ENCODE measurements at regions not wholly inside any gene's neighbourhood (a gene's known extent, or its start where the extent isn't known, plus 50 kb on each side); places are given as distances from the start of the nearest gene placed in this dataset.
"Not testable (repeated sequence)": the region's sequence is repeated elsewhere in the genome, so short reads cannot be mapped to it uniquely, and the experiment has no call there.

DNA sequence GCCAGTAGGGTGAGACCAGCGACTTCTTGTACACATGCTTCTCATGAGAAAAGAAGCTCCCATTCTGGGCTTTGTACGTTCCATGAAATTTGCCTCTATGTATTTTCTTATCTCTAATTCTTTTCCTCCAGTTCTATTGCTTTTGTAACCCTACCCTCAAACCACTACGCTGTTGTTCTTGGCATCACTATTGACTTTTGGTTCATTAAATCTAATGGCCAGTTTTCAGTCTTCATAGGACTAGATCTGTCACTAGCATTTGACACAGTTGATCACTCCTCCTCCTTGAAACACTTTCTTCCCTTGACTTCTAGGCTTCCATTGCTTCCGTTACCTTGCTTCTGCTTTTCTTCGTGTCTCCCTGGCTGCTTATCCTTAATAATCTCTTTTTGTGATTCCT is 121.7 kb upstream of the GOLGA6L4 start:
- Mint-ChIP-seq H3K4me3 (no peak overlapping the region), H3K27me3 (ENCODE audit: low read depth) (peaks cover 4% of the 10 kb centered on the region; the same call in 1 of the 2 replicates), H3K36me3 (no peaks in the 10 kb centered on the region), H3K4me1 (no peaks in the 10 kb centered on the region), H3K27ac (no peak overlapping the region), H3K9me3 (no peaks in the 10 kb centered on the region)
- no peak for DNase-seq (ENCODE audit: low spot score)
- no peak for ATAC-seq
- no peak for TF ChIP-seq CREM (CRISPR knock-in tag; IDR thresholded peaks at IDR 0.05)
- no peak for TF ChIP-seq TP53 (CRISPR knock-in tag; IDR thresholded peaks at IDR 0.05)
- no peak for TF ChIP-seq SMAD3 (CRISPR knock-in tag; IDR thresholded peaks at IDR 0.05; ENCODE audit: borderline replicate concordance)
- TF ChIP-seq, protein P1, sequence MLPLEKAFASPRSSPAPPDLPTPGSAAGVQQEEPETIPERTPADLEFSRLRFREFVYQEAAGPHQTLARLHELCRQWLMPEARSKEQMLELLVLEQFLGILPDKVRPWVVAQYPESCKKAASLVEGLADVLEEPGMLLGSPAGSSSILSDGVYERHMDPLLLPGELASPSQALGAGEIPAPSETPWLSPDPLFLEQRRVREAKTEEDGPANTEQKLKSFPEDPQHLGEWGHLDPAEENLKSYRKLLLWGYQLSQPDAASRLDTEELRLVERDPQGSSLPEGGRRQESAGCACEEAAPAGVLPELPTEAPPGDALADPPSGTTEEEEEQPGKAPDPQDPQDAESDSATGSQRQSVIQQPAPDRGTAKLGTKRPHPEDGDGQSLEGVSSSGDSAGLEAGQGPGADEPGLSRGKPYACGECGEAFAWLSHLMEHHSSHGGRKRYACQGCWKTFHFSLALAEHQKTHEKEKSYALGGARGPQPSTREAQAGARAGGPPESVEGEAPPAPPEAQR (CRISPR knock-in tag; IDR thresholded peaks at IDR 0.05), result no peak
- no peak for TF ChIP-seq TEAD4 (CRISPR knock-in tag; IDR thresholded peaks at IDR 0.05)
- no peak for TF ChIP-seq NFATC4 (CRISPR knock-in tag; IDR thresholded peaks at IDR 0.05)
- TF ChIP-seq SMAD4 (CRISPR knock-in tag; IDR thresholded peaks at IDR 0.05), result no peak
- no peak for TF ChIP-seq ZNF416 (CRISPR knock-in tag; IDR thresholded peaks at IDR 0.05)
- TF ChIP-seq, protein P2, sequence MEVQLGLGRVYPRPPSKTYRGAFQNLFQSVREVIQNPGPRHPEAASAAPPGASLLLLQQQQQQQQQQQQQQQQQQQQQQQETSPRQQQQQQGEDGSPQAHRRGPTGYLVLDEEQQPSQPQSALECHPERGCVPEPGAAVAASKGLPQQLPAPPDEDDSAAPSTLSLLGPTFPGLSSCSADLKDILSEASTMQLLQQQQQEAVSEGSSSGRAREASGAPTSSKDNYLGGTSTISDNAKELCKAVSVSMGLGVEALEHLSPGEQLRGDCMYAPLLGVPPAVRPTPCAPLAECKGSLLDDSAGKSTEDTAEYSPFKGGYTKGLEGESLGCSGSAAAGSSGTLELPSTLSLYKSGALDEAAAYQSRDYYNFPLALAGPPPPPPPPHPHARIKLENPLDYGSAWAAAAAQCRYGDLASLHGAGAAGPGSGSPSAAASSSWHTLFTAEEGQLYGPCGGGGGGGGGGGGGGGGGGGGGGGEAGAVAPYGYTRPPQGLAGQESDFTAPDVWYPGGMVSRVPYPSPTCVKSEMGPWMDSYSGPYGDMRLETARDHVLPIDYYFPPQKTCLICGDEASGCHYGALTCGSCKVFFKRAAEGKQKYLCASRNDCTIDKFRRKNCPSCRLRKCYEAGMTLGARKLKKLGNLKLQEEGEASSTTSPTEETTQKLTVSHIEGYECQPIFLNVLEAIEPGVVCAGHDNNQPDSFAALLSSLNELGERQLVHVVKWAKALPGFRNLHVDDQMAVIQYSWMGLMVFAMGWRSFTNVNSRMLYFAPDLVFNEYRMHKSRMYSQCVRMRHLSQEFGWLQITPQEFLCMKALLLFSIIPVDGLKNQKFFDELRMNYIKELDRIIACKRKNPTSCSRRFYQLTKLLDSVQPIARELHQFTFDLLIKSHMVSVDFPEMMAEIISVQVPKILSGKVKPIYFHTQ (CRISPR knock-in tag; IDR thresholded peaks at IDR 0.05), result no peak
- TF ChIP-seq, protein P3, sequence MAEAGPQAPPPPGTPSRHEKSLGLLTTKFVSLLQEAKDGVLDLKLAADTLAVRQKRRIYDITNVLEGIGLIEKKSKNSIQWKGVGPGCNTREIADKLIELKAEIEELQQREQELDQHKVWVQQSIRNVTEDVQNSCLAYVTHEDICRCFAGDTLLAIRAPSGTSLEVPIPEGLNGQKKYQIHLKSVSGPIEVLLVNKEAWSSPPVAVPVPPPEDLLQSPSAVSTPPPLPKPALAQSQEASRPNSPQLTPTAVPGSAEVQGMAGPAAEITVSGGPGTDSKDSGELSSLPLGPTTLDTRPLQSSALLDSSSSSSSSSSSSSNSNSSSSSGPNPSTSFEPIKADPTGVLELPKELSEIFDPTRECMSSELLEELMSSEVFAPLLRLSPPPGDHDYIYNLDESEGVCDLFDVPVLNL (CRISPR knock-in tag; IDR thresholded peaks at IDR 0.05; ENCODE audit: borderline replicate concordance, low read depth), result no peak
- TF ChIP-seq RELA (CRISPR knock-in tag; IDR thresholded peaks at IDR 0.05; ENCODE audit: borderline replicate concordance), result no peak
- no peak for TF ChIP-seq ATF1 (CRISPR knock-in tag; IDR thresholded peaks at IDR 0.05)
- ChIA-PET CTCF (no interaction called here), POLR2A (no interaction called here)

DNA sequence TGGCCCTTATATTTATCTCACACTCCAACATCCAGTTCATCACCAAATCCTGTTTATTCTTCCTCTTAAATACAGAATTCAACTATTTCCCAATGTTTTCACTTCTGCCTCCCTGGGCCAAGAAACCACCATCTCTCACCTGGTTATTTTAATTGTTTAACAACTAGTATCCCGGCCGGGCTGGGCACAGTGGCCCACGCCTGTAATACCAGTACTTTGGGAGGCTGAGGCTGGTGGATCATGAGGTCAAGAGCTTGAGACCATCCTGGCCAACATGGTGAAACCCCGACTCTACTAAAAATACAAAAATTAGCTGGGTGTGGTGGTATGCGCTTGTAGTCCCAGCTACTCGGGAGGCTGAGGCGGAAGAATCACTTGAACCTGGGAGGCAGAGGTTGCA is 120.9 kb upstream of the GOLGA6L4 start:
- H3K36me3 Mint-ChIP-seq; H3K9me3 Mint-ChIP-seq; H3K4me3 Mint-ChIP-seq; DNase-seq (ENCODE audit: low spot score); H3K27me3 Mint-ChIP-seq (ENCODE audit: low read depth); ATAC-seq; H3K4me1 Mint-ChIP-seq; POLR2A ChIA-PET; H3K27ac Mint-ChIP-seq: not testable (repeated sequence)
- CTCF ChIA-PET, result interaction anchor here (1.1 kb wide), 1 partner anchor 80 kb away, joined by 4 read pairs; no protein-coding TSS in a partner anchor

DNA sequence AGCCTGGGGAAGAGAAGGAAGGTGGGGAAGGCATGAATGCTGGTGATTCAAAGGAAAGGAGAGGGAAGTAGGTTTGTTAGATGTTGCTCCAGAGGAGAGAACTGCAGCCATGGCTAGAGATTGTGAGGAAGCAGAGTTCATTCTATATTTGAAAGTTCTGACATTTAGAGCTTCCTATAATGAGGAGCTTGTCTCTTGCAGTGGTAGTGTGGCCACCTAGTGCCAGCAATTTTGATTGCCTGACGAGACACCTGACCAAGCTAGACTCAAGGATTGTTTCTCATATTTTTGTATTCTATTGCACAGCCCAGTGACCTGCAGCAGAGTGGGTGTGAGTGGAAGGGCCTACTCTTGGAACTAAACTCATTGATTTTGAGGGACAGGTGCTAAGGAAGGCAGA is 116.2 kb upstream of the GOLGA6L4 start:
- H3K27me3 Mint-ChIP-seq (ENCODE audit: low read depth); H3K9me3 Mint-ChIP-seq; H3K4me1 Mint-ChIP-seq; POLR2A ChIA-PET; H3K4me3 Mint-ChIP-seq; H3K36me3 Mint-ChIP-seq; DNase-seq (ENCODE audit: low spot score); H3K27ac Mint-ChIP-seq: not testable (repeated sequence)
- CTCF ChIA-PET, result interaction anchor here (1.1 kb wide), 1 partner anchor 84 kb away, joined by 3 read pairs; no protein-coding TSS in a partner anchor
- peak; percentile 47 for ATAC-seq

DNA sequence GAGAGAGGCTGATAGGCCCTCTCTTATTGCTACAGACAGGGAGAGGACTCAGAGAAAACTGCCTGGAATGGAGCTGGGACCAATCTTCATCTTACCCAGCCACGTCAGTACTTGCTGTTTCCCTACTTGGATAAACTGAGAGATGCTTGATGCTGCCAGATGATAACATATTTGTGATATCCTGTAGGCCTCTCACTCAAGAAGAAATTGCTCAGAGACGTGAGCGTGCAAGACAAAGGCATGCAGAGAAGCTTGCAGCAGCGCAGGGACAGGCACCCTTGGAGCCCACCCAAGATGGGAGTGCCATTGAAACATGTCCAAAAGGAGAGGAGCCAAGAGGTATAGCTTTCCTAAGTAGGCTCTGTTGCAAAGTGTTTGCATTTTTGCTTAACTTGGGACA is 114.7 kb upstream of the GOLGA6L4 start:
- H3K4me3 Mint-ChIP-seq; DNase-seq (ENCODE audit: low spot score); POLR2A ChIA-PET; ATAC-seq; CTCF ChIA-PET; H3K9me3 Mint-ChIP-seq; H3K36me3 Mint-ChIP-seq; H3K27ac Mint-ChIP-seq; H3K4me1 Mint-ChIP-seq: not testable (repeated sequence)
- H3K27me3 Mint-ChIP-seq (ENCODE audit: low read depth), result peaks cover 11% of the 10 kb centered on the region

DNA sequence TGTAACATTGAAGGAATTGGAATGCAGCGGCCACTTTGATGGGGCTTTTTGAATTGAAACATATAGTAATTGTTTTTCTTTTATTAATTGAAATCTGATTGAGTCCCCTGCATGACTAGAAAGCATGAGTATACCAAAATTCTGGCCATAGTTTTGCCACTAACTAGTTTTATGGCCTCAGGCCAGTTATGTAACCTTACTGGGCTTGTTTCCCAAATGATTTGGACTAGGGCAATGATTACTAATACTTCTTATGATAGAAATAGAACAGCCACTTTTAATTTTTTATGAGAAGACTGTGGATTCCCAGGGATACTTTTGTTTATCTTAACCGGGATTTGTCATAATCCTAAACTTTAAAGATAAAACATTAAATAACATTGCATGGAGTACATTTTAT is 106.9 kb upstream of the GOLGA6L4 start:
- H3K36me3 Mint-ChIP-seq; DNase-seq (ENCODE audit: low spot score); H3K4me1 Mint-ChIP-seq; H3K9me3 Mint-ChIP-seq; CTCF ChIA-PET; H3K27ac Mint-ChIP-seq; POLR2A ChIA-PET; H3K27me3 Mint-ChIP-seq (ENCODE audit: low read depth); H3K4me3 Mint-ChIP-seq; ATAC-seq: not testable (repeated sequence)

DNA sequence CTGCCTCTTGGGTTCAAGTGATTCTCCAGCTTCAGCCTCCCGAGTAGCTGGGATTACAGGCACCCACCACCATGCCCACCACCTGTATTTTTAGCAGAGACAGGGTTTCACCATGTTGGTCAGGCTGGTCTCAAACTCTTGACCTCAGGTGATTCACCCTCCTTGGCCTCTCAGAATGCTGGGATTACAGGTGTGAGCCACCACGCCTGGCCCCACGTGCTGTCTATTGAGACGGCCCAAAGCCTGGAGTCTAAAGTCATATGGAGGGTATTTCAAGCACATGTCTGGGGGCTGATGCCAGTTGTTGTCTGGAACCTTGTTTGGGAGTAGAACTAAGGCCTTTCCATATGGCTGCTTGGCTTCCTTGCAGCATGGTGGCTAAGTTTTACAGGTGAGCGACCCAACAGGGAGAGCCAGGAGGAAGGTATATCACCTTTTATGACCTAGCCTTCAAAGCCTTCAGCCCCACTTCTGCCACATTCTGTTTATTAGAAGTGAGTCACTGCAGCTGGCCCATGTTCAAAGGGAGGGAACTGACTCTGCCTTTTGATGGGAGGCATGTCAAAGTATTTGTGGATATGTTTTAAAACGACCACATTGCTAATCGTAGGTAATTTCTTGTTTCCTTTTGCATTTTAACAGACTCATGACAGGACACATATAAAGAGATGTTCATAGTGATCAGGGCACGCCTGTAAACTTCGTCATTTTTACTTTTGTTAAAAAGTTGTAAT is 105.3 kb upstream of the GOLGA6L4 start:
- H3K9me3 Mint-ChIP-seq; ATAC-seq; DNase-seq (ENCODE audit: low spot score); CTCF ChIA-PET; H3K4me1 Mint-ChIP-seq; POLR2A ChIA-PET; H3K27ac Mint-ChIP-seq; H3K36me3 Mint-ChIP-seq; H3K27me3 Mint-ChIP-seq (ENCODE audit: low read depth); H3K4me3 Mint-ChIP-seq: not testable (repeated sequence)

DNA sequence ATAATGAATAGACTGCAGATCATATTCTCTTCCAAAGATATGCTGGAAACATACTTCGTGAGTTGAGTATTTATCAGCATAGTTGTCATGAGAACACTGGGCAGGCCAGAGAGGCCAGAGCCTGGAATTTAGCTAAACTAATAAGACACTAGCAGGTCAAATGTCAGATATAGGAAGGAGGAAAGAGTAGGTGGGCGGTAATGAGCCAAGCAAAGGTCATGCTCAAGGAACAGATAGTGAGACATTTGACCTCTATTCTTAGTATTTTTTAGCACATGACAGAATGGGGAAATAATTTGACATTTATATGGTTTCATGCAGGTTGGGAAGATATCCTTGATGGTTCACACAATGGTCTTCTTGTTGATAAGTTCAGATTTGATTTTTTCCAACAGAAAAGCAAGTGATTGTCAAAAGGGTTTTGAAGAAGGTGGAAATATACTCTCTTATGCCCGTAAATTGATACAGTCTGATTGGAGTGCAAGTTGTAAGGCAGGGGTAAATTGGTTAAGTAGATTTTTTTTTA is 99.6 kb upstream of the GOLGA6L4 start:
- H3K9me3 Mint-ChIP-seq; H3K27ac Mint-ChIP-seq; H3K36me3 Mint-ChIP-seq; H3K4me3 Mint-ChIP-seq; H3K4me1 Mint-ChIP-seq; CTCF ChIA-PET; ATAC-seq; POLR2A ChIA-PET; DNase-seq (ENCODE audit: low spot score): not testable (repeated sequence)
- peaks cover 16% of the 10 kb centered on the region for H3K27me3 Mint-ChIP-seq (ENCODE audit: low read depth)
